SH-SY5Y (cell line): ENCODE measurements at regions not wholly inside any gene's neighbourhood (a gene's known extent, or its start where the extent isn't known, plus 50 kb on each side); places are given as distances from the start of the nearest gene placed in this dataset.

ENCODE experiments used
- GATA2 ChIP-seq: IDR thresholded peaks from 2 replicates; pipeline ENCODE4 v1.6.1; 2011; ENCODE audit warnings: mild to moderate bottlenecking, low read depth, low read length
- GATA3 ChIP-seq: IDR thresholded peaks from 2 replicates; pipeline ENCODE4 v1.6.1; 2011; ENCODE audit warnings: low read depth, mild to moderate bottlenecking, low read length, moderate library complexity

DNA sequence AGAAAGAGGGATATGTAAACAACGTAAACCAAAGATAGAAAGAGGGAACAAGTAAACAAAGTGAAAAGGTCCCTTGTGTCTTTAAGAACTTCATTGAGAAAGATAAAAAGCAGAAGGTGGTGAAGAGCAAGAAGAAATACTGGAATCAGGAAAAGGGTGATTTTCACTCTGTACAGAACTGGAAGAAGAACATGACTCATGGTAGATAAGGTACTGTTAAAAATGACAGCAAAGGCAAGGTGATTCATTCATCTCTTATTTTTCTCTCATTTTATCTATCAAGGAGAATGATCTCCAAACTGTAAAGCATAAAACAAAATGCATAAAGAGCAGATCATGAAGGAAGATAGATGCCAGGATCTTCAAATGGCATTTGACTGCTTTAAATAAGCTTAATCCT lies 724.6 kb upstream of the CELF4 start:
- TF ChIP-seq GATA3 (no peak), GATA2 (no peak)

GRCh38 chr18:38284972-38285371 lies 719.4 kb upstream of the CELF4 start:
- no peak for TF ChIP-seq GATA3
- TF ChIP-seq GATA2 = no peak

DNA sequence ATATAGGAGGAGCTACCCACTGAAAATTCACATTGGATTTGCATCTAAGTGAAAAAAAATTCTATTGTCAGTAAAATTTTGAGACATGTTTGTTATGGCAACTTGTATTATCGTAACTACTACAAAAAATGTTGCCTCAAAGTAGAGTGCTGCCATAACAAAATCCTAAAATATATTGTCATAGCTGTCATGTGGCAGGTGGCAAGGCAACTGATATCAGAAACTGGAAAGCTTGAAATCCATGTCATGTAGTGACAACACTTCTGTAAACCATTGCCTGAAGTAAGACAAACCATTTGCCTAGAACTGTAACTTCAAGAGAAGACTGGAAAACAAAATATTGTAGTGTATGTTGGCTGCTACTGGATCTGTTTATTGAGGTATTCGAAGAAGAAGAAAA lies 697.5 kb upstream of the CELF4 start:
- TF ChIP-seq GATA2 (no peak), GATA3 (no peak)

- TF ChIP-seq GATA3 (no peak), GATA2 (no peak)
These were observed 697.1 kb upstream of the CELF4 start for GRCh38 chr18:38262661-38263060.

GRCh38 chr18:38257661-38258060 lies 692.1 kb upstream of the CELF4 start:
- TF ChIP-seq GATA3 (no peak), GATA2 (no peak)

DNA sequence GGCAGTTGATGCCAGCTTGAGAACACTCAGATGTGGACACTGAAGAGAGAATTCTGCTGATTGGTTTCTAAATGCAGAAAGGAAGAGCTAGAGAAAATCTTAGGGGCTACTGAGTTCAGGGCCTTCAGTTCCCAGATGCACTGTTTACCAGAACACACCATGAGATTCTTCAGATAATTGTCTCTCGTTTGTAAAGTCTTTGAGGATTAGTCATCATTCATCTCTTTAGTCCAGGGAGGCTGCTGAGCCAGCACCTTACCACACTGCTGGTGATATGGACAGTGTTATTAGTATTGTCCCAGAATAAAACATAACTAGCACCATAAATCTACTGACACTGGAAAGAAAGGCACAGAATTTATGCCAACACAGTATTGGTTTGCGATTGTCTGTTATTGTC lies 690.8 kb upstream of the CELF4 start:
- no peak for TF ChIP-seq GATA3
- no peak for TF ChIP-seq GATA2

GRCh38 chr18:38250971-38251370 lies 685.4 kb upstream of the CELF4 start:
- TF ChIP-seq GATA3 (no peak), GATA2 (no peak)

DNA sequence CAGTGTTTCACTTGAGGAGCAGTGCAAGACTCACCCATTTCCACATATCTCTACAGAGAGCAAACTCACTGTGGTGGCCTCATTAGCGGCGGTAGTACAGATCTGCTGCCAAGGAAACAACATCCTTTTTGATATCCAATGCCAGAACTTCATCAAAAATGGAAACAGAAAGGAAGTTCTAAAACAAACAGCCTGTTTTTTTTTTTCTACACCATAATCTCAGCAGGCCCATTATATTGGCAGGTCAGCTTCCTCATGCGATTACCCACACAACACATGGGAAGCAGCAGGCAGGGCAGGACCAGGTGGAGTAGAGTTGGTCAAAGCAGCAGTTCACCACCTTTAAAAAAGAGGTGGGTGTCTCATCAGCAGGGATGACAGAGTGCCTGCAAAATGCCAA lies 678.9 kb upstream of the CELF4 start:
- TF ChIP-seq GATA3 = no peak
- no peak for TF ChIP-seq GATA2

DNA sequence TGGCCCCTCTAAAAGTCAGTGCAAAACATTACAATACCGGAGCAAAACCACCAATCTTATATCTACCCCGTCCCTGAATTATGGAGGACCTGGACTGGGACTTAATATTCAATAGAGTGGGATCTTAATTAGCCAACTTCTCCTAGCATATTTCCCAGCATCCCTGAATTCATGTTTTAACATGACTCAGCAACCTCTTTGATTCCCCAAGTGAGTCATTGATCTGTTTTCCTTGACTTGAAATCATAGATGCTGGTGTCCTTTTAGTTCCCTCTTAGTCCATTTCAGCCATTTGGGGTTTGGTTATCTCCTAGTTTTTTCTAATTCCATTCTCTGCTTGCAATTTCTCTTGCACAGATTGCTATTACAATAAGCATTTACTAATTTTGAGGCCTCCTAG lies 677.7 kb upstream of the CELF4 start:
- TF ChIP-seq GATA3 (no peak), GATA2 (no peak)

GRCh38 chr18:38241736-38242135 lies 676.1 kb upstream of the CELF4 start:
- TF ChIP-seq GATA2 (no peak), GATA3 (no peak)

GRCh38 chr18:38241216-38241615 lies 675.6 kb upstream of the CELF4 start:
- TF ChIP-seq GATA2 (no peak), GATA3 (no peak)

- TF ChIP-seq GATA3 (no peak), GATA2 (no peak)
These were observed 674.0 kb upstream of the CELF4 start for GRCh38 chr18:38239606-38240005.

GRCh38 chr18:38237796-38238195 lies 672.2 kb upstream of the CELF4 start:
- TF ChIP-seq GATA3 (no peak), GATA2 (no peak)

- TF ChIP-seq GATA2 (no peak), GATA3 (no peak)
These were observed 656.0 kb upstream of the CELF4 start for GRCh38 chr18:38221476-38222100.

- TF ChIP-seq GATA3 = no peak
- TF ChIP-seq GATA2 = no peak
These were observed 633.4 kb upstream of the CELF4 start for GRCh38 chr18:38198956-38199355.

DNA sequence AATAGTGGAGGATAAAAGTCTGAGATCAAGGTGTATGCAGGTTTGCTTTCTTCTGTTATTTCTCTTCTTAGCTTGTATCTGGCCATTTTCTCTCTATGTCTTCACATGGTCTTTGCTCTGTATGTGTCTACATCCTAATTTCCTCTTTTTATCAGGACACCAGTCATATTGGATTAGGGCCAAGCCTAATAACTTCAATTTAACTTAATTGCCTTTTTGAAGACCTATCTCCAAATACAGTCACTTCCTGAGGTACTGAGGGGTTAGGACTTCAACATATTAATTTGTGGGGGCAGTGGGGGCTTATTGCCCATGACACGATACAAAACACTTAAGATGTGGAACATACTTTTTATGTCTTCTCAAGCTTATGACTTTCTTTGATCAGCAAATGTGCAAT lies 632.9 kb upstream of the CELF4 start:
- no peak for TF ChIP-seq GATA2
- TF ChIP-seq GATA3 = no peak

GRCh38 chr18:38186491-38186890 lies 620.9 kb upstream of the CELF4 start:
- TF ChIP-seq GATA2 (no peak), GATA3 (no peak)
